Endothelial cell of umbilical vein (primary cell): ENCODE measurements at regions not wholly inside any gene's neighbourhood (a gene's known extent, or its start where the extent isn't known, plus 50 kb on each side); places are given as distances from the start of the nearest gene placed in this dataset.

Source experiments
- EZH2 ChIP-seq: IDR thresholded peaks from 2 replicates; pipeline ENCODE4 v1.6.1; 2012; ENCODE audit warnings: borderline replicate concordance, low read depth, mild to moderate bottlenecking, moderate library complexity, low read length, inconsistent platforms; ENCODE audit not compliant: severe bottlenecking
- FOS ChIP-seq: IDR thresholded peaks from 2 replicates; pipeline ENCODE4 v1.6.1; 2011; ENCODE audit warnings: mild to moderate bottlenecking, low read length, moderate library complexity, borderline replicate concordance; ENCODE audit not compliant: insufficient read depth
- JUN ChIP-seq: IDR thresholded peaks from 2 replicates; pipeline ENCODE4 v1.6.1; 2011; ENCODE audit warnings: borderline replicate concordance, low read depth; ENCODE audit not compliant: insufficient read length, insufficient read depth
- MYC ChIP-seq: IDR thresholded peaks from one replicate; pipeline ENCODE4 v1.6.1; 2011; ENCODE audit warnings: mild to moderate bottlenecking, low read depth, low read length
- POLR2A ChIP-seq: IDR thresholded peaks from 2 replicates; pipeline ENCODE4 v1.6.1; 2012; ENCODE audit warnings: low read depth, mild to moderate bottlenecking, control low read depth, low read length
- POLR2AphosphoS5 ChIP-seq: IDR thresholded peaks from 2 replicates; pipeline ENCODE4 v1.6.1; 2012; ENCODE audit warnings: low read depth, mild to moderate bottlenecking, control low read depth, low read length, moderate library complexity; ENCODE audit not compliant: insufficient read depth
- TF ChIP-seq, protein P1 (sequence below), 2 donors: IDR thresholded peaks; 1 replicate in 1 of 2; 2 replicates in 1 of 2; pipeline ENCODE4 v1.5.1; 2011; ENCODE audit warnings: low read length in 2 of 2, mild to moderate bottlenecking in 2 of 2, moderate library complexity in 2 of 2, control low read depth in 1 of 2, inconsistent platforms in 1 of 2, low read depth in 1 of 2; ENCODE audit not compliant: insufficient read depth in 1 of 2; ENCODE audit errors: extremely low read depth in 1 of 2
- TF ChIP-seq, protein P2 (sequence below): IDR thresholded peaks from 2 replicates; pipeline ENCODE4 v1.6.1; 2011; ENCODE audit not compliant: insufficient read depth, insufficient read length

DNA sequence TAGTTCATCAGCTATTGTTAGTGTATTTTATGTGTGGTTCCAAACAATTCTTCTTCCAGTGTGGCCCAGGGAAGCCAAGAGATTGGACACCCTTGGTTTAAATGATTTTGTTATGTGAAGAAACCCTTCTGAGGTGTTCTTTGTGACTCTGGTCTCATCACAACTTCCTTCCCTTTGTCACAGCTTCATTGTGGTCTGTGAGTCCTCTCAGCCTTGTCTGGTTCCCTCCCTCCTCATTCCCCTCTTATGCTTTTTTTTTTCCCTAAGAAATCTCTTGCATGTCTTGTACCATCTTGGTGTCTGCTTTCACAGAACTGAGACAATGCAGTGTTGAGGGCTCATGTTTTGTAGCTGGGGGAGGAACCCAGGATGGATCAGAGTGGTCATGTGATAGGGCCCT is 118.9 kb downstream of the TMEM182 start:
- TF ChIP-seq EZH2: no peak
- TF ChIP-seq POLR2A: no peak
- TF ChIP-seq, protein P1, sequence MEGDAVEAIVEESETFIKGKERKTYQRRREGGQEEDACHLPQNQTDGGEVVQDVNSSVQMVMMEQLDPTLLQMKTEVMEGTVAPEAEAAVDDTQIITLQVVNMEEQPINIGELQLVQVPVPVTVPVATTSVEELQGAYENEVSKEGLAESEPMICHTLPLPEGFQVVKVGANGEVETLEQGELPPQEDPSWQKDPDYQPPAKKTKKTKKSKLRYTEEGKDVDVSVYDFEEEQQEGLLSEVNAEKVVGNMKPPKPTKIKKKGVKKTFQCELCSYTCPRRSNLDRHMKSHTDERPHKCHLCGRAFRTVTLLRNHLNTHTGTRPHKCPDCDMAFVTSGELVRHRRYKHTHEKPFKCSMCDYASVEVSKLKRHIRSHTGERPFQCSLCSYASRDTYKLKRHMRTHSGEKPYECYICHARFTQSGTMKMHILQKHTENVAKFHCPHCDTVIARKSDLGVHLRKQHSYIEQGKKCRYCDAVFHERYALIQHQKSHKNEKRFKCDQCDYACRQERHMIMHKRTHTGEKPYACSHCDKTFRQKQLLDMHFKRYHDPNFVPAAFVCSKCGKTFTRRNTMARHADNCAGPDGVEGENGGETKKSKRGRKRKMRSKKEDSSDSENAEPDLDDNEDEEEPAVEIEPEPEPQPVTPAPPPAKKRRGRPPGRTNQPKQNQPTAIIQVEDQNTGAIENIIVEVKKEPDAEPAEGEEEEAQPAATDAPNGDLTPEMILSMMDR (IDR thresholded peaks at IDR 0.05; ENCODE audit: extremely low read depth in 1 of 2, insufficient read depth in 1 of 2, low read depth in 1 of 2, low read length in 2 of 2): no peak
- TF ChIP-seq JUN: no peak
- no peak for TF ChIP-seq POLR2AphosphoS5
- TF ChIP-seq FOS: no peak
- TF ChIP-seq, protein P2, sequence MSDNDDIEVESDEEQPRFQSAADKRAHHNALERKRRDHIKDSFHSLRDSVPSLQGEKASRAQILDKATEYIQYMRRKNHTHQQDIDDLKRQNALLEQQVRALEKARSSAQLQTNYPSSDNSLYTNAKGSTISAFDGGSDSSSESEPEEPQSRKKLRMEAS: no peak
- TF ChIP-seq MYC: no peak
